NT2/D1 (cell line): ENCODE measurements at regions not wholly inside any gene's neighbourhood (a gene's known extent, or its start where the extent isn't known, plus 50 kb on each side); places are given as distances from the start of the nearest gene placed in this dataset.

Experiments
- SUZ12 ChIP-seq: IDR thresholded peaks from 2 replicates; pipeline ENCODE4 v1.6.1; 2011; ENCODE audit not compliant: insufficient read length, insufficient read depth; ENCODE audit errors: extremely low read depth
- YY1 ChIP-seq: IDR thresholded peaks from 2 replicates; pipeline ENCODE4 v1.6.1; 2011; ENCODE audit not compliant: insufficient read length, insufficient read depth
- ZNF274 ChIP-seq: IDR thresholded peaks from 2 replicates; pipeline ENCODE4 v1.6.1; 2011; ENCODE audit warnings: mild to moderate bottlenecking, low read depth, low read length

GRCh38 chr7:136325578-136325977, 348.4 kb upstream of the MTPN start:
- TF ChIP-seq YY1, result no peak
- TF ChIP-seq SUZ12, result no peak
- TF ChIP-seq ZNF274, result no peak
